GM18909 (cell line): ENCODE measurements at regions not wholly inside any gene's neighbourhood (a gene's known extent, or its start where the extent isn't known, plus 50 kb on each side); places are given as distances from the start of the nearest gene placed in this dataset.

Source experiments
- ATAC-seq: cut with Tn5 transposase; IDR thresholded peaks from one replicate; pipeline ENCODE4 v1.9.1; 2021; ENCODE audit warnings: mild to moderate bottlenecking; ENCODE audit not compliant: unreplicated experiment, poor library complexity

DNA sequence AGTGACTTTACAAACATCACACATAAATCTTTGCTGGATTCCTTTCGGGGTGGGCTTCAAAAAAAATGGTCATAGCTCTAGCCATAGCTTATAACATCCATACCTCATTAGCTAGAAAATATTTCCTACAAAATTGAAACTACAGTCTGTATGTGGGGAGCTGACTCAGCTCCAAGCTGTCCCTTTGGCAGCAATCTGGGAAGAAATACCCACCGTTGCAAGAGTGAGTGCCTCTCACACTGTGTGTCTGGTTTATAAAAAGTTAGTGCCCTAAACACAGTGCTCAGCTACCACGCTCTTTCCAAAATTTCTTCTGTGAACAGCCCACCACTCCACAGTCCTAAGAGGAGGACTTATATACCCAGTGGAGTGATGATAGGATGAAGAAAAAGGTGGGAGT lies 170.1 kb downstream of the RBM43 start:
- ATAC-seq: no peak

DNA sequence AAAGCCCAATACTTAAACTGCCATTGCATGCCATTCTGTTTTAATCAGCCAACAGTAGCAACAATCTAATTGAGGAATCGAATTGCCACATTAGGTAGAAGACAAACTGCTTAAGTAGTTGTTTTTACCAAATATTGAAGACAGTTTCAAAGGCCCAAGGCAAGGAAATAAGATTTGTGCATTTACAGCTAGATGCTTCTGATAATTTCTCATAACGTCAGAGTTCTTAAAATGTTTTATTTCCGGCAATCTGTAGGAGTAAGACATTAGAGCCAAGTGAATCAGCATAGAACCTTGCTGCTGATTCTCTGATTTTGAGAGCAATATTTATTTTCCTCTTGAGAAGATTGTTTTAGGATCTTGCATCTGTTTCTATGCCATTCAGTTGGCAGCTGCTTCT lies 174.3 kb downstream of the RBM43 start:
- ATAC-seq: no peak

DNA sequence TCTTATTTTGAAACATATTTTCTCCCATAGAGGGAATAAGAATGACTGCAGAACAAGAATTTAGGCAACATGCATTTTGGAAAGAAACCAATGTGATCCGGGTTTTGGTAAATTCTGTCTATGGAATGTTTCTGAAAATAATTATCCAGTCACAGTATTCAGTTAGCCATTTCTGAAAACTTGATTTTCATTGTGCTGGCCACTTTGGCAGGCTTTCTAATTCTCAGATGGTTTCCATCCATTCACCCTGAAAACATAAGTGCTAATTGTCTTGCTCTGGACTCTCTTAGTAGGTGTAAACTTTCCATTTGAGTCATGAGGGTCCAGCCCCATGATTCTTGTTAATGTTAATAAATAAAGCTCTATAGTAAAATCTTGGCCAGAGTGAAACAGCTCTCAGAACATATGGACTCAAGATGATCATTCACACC lies 176.5 kb downstream of the RBM43 start:
- ATAC-seq: no peak

DNA sequence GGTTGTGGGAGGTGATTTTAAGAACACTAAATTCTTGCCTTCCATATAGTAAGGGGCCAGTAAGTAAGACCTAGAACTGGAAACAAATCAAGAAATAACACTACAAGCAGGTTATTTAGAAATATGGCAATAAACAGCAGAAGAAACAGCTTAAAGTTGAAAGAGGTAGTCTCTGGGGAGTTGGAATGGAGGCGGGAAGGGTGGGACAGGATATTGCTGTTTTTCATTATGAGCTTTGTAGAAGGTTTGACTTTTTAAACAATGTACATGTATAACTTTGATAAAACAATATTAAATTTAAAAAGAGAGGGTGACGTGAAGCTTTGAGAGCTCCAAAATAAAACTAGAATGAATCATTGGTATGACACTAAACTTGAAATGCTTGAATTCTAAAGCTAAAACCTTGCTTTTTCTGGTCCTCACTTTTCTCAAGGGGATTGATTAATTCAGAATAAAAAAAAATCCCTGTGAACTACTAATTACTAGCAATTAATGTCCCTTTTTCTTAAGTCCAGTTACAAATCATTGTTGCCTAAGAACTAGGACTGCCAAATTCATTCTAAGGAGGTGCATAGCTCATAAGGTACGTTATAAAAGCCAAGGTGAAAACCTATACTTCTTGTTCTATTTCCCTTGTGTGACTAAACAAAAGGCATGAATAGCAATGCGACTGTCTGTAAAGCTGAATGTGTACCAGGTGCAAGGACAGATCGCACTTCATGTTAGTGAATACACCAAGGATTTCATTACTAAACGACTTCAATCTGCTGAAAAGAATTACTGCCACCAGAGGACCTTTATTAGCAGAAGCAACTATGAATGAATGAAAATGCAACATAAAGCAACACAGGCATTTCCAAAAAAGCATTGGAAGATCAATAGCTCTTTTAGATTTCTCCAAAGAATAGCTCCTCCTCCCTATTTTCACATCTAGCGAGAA lies 177.5 kb downstream of the RBM43 start:
- ATAC-seq: no peak

DNA sequence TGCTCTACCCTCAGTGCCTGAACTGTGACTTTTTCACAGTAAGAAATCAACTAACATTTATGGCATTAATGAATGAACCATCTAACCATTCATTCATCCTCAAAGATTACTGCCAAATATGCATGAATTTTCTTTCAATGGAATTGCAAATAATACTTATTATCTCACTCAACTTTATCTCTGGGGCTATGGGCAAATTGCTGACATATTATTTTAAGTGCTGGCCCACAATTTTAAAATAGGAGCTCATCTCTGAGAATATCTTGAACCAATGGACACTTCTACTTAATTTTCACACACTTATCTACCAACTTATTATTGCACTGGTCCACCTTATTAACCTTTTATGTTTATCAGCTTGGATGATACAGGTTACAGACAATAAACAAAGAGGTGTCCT lies 182.8 kb downstream of the RBM43 start:
- no peak for ATAC-seq

DNA sequence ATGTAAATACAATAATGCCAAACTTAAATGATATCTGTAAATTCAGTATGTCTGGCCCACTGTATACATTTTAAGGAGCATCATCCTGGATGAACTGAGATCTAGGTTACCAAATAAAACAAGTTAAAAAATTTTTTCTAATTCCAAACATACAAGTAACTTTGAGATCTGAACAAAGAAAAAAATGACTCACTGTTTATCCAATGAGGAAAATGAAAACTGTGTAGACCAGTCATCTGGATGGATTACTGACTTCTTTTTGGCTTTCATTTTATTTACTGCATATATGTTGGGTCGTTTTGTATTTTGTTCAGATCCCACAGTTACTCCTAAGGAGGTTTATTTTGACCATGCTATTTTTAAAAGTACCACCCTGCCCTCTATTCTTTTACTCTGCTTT lies 189.8 kb downstream of the RBM43 start:
- ATAC-seq: no peak

DNA sequence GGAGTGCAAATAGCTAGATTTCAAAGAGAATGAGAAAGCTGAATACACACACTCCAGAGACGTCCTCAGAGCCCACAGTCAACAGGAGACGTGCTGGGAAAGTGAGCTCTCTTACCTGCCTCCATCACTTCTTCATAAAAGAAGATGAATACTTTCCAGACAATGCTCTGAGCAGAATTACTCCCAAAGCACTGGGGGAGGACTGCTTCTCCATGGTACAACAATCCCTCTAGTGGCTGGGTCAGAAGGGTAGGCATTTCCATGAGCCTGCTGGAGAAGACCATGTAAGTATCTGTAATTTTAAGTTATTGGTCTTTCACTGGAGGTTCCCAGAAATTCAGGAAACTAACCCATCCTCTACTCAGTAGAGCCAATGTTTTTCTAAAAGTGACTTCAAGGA lies 190.3 kb downstream of the RBM43 start:
- no peak for ATAC-seq

DNA sequence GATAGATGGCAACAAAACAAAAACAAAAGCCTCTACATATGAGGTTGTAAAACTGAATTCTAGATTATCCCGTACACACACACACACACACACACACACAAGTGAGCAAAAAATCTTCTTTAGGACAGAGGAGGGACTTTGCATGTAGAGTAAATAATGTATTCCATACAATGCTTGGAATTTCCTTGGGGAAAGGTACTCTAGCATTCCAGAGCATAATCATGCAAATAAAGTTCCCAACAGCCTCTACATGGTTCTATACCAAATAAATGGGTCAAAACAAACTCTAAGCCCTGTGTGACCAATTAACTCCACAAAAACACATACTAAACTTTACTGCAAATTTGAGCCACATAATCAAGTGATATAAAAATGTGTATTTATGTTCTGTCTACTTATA lies 191.4 kb downstream of the RBM43 start:
- ATAC-seq: no peak

DNA sequence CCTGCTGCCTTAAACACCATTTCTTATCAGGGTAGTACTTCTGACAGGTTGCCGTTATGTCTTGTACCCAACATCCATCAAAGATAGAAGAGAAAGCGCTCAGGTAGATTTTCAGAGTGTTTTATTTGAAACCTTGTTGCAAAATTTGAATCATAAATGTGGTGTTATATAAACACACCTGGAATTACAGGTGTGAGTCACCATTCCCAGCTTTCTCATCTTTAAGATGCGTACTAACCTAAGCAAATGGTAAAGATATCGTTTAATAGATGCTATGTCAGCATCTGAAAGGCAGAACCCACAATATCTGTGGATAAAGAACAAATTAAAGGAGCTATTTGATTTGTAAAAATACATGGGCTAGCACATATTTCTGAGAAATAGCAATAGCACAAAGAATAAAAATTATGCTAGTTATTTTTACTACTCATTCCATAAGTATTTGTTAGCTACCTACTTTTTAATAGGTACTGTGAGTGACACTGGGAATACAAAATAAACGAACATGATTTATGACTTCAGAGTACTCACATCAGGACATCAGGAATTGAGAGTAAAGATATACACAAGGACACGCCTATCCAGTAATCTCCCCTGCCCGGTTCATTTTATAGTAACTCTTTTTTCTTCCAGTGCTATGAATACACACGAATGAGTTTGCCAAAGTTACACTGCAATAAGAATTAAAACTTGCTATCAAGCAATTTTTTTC lies 193.8 kb downstream of the RBM43 start:
- ATAC-seq: no peak

DNA sequence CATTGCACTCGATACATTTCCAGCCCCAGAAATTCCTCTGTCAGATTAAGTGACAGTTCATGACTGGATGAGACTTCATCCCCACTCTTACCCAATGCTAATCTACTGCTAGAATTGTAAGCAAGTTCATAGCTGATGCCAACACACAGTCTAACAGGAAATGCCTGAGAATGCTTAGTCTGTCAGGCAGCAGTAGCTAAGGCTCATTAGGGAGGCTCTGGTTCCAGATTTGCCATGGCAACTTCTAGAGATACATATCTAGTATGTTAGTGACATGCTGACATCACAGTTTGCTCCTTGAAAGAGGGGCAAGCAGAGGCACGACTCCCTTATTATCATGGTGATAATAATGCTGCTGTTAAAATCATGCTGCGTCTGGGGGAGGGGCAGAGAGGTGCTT lies 198.4 kb downstream of the RBM43 start:
- ATAC-seq: no peak

DNA sequence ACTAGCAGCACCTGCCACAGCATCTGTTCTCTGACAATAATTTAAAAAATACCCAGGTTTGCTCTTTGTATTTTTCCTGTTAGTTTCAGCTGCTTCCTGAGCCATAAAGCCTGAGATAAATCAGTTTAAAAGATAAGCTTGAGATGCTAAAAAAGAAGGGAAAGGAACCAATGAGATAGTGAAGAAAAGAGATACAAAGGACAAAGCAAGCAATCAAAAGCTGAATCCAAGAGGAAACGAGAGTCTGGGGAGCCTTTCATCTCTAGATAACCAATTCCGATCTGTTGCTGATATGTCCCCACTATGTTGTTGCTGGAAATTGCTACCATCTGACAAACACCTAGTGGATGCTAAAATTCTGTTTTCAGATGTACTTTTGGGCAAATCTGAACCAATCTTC lies 201.4 kb downstream of the RBM43 start:
- ATAC-seq: no peak

DNA sequence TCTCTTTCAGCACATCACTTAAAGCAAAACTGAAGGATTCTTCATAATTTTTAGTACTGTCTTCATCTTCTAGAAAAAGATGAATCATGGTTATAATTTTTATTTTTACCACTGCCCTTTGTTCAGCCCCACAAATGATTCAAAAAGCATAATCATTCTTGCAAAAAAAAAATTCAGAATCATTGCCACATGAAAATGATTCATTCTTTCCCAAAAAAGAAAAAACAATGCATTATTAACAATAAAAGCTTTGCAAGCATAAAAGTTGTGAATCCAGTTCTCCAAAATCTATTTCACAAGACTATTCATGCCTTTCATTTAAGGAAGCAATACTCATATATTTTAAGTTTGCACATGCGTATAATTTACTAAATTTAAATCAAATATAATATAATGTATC lies 204.8 kb downstream of the RBM43 start:
- no peak for ATAC-seq

DNA sequence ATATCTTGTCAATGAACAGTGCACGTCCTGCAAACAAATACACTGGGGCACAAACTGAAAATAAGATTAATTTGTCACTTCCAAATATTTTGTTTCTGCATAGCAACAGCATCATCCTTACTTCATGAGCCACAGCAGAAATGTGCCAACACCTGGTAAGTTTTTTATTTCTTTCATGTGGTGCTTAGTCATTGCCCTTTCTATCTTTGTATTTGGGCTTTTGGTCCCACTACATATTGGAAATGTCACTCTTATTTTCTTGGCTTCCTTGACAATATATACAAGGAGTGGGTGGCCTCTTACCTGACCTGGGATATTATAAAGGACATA lies 208.0 kb downstream of the RBM43 start:
- no peak for ATAC-seq

DNA sequence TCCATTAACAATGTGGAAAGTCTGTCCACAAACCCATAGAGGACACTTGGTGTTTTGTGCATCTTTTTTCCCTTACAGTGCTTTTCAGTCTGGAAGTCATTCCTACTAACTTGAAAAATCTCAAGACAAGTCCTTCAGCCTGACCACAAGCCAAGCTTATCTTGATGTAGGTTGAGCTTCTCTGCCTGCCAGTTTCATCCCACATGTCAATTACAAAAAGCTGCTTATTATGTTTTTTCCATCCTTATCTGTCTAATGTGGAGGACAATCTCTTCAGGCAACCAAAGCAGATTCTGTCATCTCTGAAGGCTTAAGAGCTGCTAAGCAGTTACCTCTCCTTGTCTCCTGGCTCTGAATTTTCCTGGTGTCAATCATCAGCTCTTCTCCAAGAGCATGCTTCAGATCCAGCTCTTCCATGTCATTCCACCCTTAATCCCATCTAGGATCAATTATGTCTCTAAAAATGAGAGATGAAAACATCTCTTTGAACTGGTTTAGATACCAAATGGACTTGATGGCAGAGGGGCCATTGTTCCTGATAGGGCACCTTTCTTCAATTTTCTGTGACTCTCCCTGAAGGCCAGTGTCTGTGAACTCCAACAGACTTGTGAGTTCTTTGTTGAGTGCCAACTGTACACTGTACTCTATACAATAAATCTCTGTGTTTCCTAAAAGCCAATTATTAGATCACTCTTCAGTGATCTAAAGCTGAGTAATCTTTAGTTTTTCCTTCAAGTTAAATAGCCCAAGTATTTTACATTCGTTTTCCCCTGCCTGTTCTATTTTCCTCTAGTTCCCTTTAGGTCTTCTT lies 208.6 kb downstream of the RBM43 start:
- ATAC-seq: no peak

DNA sequence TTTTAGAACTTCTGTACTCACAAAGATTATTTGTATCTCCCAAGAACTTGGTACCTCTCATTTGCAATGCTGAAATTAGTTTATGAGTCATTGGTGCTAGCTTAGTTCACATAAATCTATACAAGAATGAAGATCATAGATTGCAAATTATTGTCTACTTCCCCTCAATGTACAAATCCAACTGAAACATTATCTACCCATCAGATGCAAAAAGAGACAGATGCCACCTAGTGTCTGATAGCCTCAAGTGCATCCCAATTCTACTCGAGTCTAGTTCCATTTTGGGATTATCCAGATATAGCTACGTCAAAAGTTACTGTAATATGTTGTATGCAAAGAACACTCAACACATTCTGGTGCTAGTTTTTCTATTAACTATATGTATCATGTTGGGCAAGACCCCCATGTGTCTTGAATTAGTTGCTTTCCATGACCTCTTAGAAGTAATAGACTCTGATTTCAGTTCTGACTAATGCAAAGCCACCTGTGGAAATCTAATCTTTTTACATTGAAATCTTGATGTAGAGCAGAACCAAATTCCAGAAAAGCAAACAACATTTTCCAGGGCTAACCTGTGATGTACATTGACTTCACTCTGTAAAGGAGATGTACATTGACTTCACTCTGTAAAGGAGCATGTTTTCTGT lies 210.0 kb downstream of the RBM43 start:
- ATAC-seq: peak; percentile 91

DNA sequence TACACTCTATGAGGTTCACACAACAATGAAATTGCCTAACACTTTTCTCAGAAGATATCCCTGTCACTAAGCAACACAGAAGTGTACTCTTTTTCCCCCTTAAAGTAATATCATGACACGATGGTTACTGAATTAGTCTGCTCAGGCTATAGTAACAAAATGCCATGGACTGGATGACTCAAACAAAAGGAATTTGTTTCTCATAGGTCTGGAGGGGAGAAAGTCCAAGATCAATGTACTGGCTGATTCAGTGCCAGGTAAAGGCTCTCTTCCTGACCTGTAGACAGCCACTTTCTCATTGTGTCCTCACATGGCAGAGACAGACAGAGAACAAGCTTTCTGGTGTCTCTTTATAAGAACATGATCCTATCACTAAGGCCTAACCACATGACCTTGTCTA lies 211.9 kb downstream of the RBM43 start:
- ATAC-seq: no peak

DNA sequence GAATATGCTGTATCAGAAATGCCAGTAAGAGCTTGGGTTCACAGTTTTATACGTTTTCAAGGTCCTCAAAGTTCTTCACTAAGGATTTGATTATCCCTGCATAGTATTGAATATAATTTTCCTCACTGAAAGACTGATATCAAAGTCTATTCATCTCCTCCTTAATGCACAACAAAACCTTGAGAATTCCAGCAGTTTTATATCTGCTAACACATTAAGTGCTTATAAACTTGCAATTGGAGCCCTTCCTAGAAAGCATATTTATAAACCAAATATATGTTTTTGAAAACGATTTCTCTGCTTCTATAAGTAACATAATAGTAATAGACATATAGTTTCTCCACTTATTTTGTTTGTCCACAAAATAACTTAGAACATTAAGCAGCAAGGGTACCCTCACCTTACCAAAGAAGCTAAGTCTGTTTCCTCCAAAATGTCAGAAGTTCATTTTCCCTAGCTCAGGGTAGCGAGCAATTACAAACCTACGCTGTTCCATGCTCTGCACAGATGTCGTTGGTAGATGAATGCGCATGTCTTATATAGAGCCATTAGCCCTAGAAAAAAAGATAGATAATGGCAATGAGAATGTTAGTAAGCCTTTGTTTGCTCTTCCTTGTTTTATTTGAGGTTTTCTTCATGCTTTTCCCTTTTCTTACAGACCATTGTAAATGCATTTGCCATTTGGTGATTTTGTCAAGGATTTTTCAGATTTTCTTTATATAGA lies 213.2 kb downstream of the RBM43 start:
- no peak for ATAC-seq

DNA sequence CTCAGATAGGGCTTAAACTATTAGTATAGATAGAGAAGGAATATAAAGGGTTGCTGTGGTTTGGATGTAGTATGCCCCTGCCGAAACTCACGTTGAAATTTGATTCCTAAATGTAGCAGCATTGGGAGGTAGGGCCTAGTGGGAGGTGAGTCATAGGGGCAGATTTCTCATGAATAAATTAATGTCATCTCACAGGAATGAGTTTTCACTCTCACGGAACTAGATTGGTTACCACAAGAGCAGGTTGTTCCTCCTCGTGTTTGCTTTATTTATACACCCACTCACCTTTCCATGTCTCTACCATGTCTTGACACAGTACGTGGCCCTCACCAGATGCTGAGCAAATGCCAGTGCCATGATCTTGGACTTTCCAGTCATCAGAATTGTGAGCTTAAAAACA lies 218.2 kb downstream of the RBM43 start:
- no peak for ATAC-seq

DNA sequence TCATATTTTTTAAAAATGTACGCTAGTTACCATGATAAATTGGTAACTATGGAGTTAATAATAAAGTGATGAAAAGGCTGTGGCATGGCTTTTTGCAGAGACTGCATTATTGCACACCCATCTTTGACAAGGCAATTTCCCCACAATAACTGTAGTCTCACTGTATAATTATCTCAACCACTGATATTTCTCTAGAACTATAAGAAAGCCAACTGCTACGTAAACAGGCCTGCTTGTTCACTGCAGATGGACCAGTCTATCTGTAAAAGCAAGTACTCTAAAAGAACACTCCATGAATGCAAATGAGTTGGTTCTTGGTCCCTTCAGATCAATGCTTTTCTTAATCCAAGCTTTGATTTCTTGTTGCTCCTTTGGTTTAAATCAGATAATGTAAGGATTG lies 218.7 kb downstream of the RBM43 start:
- no peak for ATAC-seq

DNA sequence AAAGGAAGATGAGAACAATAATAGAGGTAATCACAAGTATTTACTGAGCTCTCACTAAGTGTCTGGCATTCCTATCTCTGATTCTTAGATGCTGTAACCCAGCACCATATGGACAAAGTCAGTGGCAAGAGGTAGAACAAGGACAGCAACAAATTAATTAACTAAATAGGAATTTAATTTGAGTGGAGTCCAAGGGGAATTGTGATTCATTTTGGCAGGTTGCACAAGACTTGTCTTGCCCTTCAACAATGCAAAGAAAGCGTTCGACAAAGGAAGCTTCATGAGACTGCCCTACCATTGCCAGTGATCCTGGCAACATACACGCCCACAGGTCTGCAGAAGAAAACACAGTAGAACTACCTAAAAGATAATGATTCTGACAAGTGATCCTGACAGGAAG lies 221.6 kb downstream of the RBM43 start:
- no peak for ATAC-seq
